Nucleus accumbens (tissue), 56 donors: ENCODE measurements at regions not wholly inside any gene's neighbourhood (a gene's known extent, or its start where the extent isn't known, plus 50 kb on each side); places are given as distances from the start of the nearest gene placed in this dataset.

Source experiments
- DNase-seq, 56 donors: peaks; one replicate each; lab custom pipeline; 2025; lab: John Stamatoyannopoulos, UW

GRCh38 chr17:13316657-13317056 is 285.1 kb downstream of the HS3ST3A1 start:
- no peak for DNase-seq

GRCh38 chr17:13311306-13311705 is 290.4 kb downstream of the HS3ST3A1 start:
- peak in 2 of 56 donors; percentile 0 to 2 for DNase-seq

GRCh38 chr17:13310858-13311257 is 290.9 kb downstream of the HS3ST3A1 start:
- DNase-seq, result no peak

DNA sequence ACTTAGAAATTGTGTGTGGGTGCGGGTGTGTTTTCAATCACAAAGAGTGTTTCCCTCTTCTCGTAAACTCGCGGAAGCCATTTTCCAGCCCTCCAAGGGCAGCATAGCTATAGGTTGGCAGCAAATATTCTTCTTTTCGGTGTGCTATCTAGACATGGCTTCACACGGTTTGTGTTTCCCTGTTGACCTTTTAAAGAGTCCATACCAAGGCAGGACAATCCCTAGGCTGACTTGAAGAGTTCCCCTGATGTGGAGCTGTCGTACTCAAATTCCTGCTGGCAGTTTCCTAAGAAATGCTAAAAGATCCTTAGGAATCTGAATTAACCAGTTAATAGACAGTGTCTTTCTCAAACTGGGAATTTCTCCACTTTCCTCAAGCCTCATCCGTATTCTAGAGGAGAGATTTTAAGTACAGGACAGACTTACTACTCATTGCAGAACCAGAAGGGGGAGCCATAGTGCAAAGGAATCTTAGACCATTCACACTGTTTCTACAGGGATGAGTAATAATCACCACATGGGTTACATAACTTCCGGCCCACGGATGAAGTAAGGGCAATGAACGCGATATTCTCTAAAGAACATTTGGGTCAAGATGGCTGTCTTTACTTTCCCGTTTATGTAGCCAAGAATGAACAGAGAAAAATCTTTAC is 288.6 kb upstream of the ELAC2 start:
- no peak for DNase-seq

DNA sequence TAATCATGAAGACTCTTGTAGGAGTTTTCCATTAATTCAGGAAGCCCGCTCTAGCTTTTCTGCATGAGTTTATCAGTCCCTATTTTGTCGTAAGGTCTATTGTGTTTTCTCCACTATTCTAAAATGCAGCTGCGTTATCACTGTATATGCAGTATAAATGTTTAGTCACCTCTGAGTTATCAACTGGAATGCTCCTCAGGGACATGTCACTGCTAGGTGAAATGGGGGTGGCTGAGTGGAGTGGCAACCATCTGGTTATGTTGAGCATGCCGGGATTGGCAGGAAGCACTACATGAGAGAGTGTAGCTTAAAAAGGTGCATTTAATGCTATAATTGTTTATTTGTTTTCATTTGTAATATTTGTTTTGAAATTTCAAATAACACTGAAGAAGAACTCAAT is 285.2 kb upstream of the ELAC2 start:
- DNase-seq, result no peak

- DNase-seq, result no peak
Observed at GRCh38 chr17:13302419-13302818, 284.6 kb upstream of the ELAC2 start.

GRCh38 chr17:13297183-13297582 is 279.4 kb upstream of the ELAC2 start:
- DNase-seq, result no peak

DNA sequence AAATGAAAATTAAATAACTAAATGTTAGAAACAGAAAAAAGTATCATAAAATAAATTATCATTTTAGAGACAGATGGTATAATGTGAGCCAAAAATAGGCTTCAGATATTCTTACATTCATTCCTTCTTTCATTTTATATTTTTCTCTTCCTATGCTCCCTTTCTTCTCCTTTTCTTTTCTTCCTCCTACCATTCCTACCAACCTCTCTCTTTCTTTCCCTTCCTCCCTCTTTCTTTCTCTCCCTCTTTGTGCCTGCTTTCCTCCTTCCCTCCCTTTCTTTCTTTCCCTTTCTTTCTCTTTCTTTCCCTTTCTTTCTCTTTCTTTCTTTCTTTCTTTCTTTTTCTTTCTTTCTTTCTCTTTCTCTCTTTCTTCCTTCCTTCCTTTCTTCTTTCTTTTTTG is 275.6 kb upstream of the ELAC2 start:
- no peak for DNase-seq

- DNase-seq, result no peak
Observed at GRCh38 chr17:13292291-13292690, 274.5 kb upstream of the ELAC2 start.

DNA sequence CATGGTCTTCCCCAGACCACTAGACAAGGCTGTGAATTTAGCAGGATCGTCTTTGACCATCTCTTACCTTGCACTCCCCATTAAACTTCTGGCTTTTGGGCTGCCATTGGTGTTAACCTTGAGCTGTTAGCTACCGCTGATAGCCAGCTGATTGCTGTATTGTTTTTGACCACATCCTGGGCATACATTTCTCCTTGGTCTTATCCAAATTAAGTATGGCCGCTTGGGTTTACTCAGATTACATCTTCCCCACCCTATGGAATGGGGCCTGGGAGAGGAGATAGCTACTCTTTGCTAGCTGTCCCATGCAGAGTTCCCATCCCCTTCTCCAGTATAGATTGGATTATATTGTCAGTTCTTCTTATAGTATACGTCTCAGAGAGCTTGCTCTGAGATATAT is 270.4 kb upstream of the ELAC2 start:
- DNase-seq, result no peak

GRCh38 chr17:13287226-13287625 is 269.4 kb upstream of the ELAC2 start:
- no peak for DNase-seq

DNA sequence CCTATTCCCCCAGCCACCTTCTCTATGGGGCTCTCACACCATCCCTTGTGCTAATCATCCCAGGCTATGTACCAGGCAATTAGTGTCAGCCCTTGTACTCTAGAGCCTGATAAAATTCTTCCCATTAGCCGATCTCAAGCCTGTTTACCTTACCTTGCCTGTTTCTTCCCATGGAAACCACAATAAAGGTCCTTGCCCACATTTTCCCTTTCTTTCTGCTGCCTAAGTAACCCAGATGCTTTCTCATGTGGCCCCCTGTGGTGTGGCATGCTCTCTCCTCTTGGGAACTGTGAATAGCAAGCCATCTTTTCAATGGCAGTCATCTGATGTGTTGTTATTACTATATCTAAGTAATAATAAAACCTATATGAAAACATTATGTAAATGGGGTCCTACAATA is 265.8 kb upstream of the ELAC2 start:
- no peak for DNase-seq

DNA sequence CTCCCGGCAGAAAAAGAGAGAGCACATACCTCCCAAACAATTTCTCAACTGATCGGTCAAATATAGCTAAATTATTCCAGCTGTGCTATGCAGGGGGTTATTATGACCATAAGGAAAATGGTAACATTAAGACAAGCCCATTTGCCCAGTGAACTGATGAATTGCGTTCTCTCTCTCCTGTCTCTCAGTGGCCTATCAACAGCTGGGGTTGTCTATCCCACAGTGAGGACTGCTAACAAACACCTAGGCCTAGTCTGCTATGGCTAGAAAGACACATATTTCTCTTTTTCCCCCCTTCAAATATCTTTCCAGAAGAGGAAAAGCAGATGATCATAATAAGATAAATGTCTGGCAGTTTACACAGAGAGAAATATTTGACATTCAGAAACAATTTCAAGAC is 263.8 kb upstream of the ELAC2 start:
- no peak for DNase-seq

DNA sequence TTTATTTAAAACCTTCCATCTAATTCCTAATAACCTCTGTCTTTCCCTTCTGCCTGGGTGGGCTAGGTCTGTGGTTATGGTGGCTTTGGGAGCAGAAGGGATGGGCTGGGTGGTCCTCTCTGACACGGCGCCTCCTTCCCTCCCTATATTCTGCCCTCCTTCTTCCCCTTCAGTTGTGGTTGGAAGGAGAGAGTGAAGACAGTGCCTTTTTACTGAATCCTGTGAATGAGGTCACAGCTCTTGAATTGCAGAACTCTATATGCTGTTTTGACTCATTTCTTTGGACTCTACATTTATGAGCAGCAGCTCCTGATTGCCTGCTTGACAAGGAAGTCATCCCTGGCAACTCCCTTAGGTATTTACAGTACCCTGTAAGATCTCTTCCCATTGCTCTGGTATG is 256.0 kb upstream of the ELAC2 start:
- no peak for DNase-seq

DNA sequence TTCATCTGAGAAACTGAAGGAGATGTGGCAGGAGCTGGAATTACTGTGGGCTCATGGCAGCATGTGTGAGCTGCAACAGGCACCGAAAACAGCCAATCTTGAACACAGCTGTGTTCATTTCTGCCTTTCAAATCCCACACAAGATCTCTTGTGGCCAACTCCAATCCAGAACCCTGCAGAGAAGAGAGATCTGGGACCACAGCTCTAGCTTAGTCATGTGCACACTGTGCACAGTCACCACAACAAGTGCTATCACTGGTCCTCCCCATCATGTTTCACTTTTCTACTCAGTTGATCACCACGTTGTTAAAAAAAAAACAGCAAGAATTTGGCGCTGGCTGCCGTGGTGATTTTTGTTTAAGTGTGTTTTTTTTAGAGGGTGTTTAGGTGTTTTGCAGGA is 254.5 kb upstream of the ELAC2 start:
- no peak for DNase-seq

GRCh38 chr17:13268791-13269595 is 251.2 kb upstream of the ELAC2 start:
- no peak for DNase-seq

DNA sequence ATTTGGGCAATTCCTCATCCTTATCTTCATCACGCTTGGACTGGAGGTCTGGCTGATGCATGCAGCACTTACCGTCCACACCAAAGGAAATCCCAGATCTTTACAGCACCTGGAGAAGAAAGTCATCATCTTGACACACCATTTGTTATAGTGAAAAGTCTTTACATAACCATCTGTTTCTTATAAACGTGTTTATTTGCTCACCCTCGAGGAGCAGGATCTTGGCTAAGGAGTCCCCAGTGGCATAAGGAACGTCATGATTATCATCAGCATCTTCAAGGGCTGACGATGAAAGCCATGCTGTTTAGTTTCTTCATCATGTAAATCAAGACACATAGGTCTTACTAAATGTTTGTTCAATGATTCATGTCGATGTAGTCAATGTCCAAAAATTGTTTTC is 248.8 kb upstream of the ELAC2 start:
- no peak for DNase-seq

DNA sequence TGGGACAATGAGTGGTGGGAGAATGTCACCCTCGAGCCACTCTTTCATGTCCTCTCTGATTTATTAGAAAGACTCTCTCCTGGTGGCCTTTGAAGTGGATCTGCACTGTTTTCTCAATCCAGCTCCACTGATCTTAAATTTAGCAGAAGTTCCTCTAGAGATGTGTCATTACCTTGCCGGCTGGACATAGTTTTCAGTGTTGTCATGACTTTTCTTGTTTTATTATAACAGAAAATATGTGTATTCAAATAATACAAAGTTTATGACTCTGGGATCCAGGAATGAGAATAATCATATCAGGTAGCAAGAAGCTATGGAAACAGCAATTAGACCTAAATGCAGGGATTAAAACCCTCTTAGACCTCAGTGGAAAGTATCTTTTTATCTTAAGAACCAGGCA is 247.5 kb upstream of the ELAC2 start:
- DNase-seq, result no peak

- no peak for DNase-seq
Observed at GRCh38 chr17:13263746-13264145, 245.9 kb upstream of the ELAC2 start.

DNA sequence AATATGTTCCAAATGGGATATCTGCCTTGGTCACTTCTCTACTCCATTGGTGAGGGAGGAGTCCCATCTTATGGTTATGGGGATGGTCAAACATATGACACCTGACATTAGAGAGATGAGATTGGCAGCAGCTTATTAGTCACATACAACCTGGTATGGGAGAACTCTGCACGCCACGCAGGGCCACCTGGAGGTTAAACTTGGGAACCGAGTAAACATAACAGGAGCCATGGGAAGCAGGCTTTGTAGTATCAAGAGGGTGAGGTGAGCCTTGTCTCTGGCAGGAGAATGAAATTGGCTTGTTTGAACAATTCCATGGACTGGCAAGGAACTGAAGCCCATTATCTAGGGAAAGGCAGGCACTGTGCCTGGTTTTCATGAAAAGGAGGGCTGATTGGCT is 238.7 kb upstream of the ELAC2 start:
- DNase-seq, result no peak

DNA sequence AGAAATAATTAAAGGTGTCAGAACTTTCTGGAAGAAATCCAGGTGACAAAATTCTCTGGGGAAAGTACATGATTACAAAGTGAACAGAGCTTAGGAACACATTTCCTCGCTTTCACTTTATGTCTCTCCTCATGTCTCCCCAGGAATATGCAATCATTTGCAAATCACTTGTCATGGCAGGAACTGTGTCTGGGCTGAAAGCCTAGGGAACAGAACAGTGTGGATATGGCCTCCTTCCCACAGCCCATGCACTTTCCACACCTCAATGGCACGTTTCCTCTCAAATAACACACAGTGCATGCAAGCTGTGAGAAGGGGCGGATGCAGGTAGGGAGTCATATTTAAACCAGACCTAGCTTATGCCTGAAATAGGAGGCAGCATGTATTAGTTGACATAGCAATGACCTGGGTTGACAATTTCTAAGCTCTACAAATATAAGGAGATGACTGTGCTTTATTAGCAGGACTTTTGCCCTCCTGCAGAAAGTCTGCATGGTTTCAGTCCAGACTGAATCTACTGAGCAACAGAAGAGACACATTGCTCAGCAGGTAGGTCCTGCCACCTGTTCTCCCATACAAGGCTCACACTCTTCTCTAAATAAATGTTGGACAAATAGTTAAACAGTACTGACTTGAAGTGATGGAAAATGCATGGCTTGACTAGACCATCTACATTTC is 236.0 kb upstream of the ELAC2 start:
- DNase-seq, result no peak

DNA sequence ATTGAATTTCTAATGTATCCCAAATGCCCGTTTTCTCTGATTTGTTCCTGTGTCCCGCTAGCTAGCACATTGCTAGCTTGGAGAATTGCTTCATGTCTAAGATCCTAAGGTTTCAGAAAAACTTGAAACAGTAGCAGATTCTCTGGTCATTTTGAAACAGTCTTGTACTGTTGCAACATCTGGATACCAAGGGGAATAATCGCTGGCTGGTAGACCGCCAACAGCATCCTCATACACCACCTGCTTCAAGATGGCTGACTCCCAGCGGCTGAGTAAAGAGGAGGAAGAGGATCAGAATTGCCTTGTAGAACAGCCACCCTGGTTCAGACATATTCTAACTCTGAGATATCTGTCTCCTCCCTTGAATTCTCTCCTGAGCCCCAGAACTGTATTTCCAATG is 226.7 kb upstream of the ELAC2 start:
- DNase-seq, result no peak
